ENCODE measurements at regions not wholly inside any gene's neighbourhood (a gene's known extent, or its start where the extent isn't known, plus 50 kb on each side); places are given as distances from the start of the nearest gene placed in this dataset.

DNA sequence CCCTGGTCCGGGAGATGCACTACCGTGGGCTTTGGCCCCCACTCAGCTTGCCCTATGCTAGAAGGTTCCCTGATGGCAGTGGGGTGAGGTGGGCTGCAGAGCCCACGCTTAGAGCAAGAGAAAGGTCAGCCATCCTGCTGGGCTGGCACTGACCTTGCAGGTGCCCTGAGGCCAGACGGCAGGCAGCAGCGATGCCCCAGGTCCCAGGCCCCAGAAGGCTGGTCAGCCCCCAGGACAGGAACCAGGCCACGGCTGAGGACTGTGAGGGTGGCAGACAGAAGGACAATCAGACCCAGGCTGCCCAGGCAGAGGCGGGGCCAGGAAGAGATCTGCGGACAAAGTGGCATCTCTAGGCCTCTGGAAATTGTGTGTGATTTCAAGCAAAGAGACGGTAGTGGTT is 231.7 kb downstream of the CTTN start:
- Histone ChIP-seq H3K9me3 (ENCODE audit: insufficient read depth, low read length) (no peaks in the 10 kb centered on the region), H3K27me3 (ENCODE audit: low read length) (no peaks in the 10 kb centered on the region), H3K4me2 (ENCODE audit: low read depth, low read length, poor library complexity, severe bottlenecking) (no peak overlapping the region), H3K9ac (ENCODE audit: low read length) (no peak overlapping the region), H3K9me2 (replicated peaks; ENCODE audit: insufficient read depth, low read length) (no peaks in the 10 kb centered on the region), H3K27ac (ENCODE audit: low read depth, low read length) (no peak overlapping the region), H4K20me1 (ENCODE audit: low read depth, low read length) (no peaks in the 10 kb centered on the region), H2AFZ (ENCODE audit: low read depth, low read length, severe bottlenecking) (no peak overlapping the region), H3F3A (ENCODE audit: insufficient read depth) (no peaks in the 10 kb centered on the region), H3K4me3 (ENCODE audit: insufficient read depth, low read length, poor library complexity, severe bottlenecking) (no peak overlapping the region), H3K79me2 (ENCODE audit: insufficient read depth, low read length) (no peaks in the 10 kb centered on the region), H3K36me3 (ENCODE audit: low read length) (no peaks in the 10 kb centered on the region)
- TF ChIP-seq EZH2phosphoT487 (conservative IDR thresholded peaks at IDR 0.05; ENCODE audit: low read length) = no peak
- TF ChIP-seq, protein P1, sequence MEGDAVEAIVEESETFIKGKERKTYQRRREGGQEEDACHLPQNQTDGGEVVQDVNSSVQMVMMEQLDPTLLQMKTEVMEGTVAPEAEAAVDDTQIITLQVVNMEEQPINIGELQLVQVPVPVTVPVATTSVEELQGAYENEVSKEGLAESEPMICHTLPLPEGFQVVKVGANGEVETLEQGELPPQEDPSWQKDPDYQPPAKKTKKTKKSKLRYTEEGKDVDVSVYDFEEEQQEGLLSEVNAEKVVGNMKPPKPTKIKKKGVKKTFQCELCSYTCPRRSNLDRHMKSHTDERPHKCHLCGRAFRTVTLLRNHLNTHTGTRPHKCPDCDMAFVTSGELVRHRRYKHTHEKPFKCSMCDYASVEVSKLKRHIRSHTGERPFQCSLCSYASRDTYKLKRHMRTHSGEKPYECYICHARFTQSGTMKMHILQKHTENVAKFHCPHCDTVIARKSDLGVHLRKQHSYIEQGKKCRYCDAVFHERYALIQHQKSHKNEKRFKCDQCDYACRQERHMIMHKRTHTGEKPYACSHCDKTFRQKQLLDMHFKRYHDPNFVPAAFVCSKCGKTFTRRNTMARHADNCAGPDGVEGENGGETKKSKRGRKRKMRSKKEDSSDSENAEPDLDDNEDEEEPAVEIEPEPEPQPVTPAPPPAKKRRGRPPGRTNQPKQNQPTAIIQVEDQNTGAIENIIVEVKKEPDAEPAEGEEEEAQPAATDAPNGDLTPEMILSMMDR (IDR thresholded peaks at IDR 0.05; ENCODE audit: insufficient read depth, low read length, poor library complexity, severe bottlenecking) = no peak

DNA sequence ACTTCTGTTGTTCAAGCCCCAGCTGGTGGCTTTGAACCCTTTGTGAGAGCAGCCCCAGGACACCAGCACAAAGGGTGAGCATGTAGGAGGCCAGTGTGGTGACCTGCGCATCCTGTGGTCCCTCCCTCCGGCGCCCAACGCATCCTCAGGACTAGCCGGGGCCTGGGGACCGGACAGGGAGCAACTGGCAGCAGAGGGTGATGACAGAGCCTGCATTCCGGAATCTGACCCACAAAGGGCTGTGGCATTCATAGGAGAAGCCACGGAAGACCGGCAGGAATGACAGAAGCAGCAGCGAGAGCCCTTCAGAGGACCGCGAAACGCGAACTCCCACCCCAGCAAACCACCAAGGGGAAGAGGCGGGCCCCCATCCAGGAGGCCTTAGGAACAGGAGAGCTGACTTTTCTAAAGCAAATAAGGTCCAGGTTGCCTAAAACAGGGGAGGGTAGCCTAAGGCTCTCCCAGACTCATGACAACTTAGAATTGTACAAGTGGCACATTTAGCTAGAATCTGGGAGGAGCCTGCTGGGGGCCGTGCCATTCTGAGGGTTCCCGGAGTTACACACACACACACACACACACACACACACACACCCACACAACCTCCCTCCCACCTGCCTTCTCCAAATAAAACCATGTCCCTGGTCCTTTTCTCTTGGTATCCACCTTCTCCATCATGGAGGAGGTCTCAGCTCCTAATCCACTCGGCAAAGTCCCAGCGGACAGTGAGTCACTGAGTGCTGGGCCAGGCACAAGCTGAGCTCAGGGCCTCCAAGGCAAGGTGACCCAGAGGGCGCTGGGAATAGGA is 232.7 kb downstream of the CTTN start:
- TF ChIP-seq, protein P1 (IDR thresholded peaks at IDR 0.05; ENCODE audit: insufficient read depth, low read length, poor library complexity, severe bottlenecking) = no peak
- TF ChIP-seq EZH2phosphoT487 (conservative IDR thresholded peaks at IDR 0.05; ENCODE audit: low read length) = no peak
- Histone ChIP-seq H3K9me3 (ENCODE audit: insufficient read depth, low read length) (no peaks in the 10 kb centered on the region), H3K27me3 (ENCODE audit: low read length) (no peaks in the 10 kb centered on the region), H3K9me2 (replicated peaks; ENCODE audit: insufficient read depth, low read length) (no peaks in the 10 kb centered on the region), H2AFZ (ENCODE audit: low read depth, low read length, severe bottlenecking) (no peak overlapping the region), H3K27ac (ENCODE audit: low read depth, low read length) (no peak overlapping the region), H3F3A (ENCODE audit: insufficient read depth) (no peaks in the 10 kb centered on the region), H3K79me2 (ENCODE audit: insufficient read depth, low read length) (no peaks in the 10 kb centered on the region), H3K4me3 (ENCODE audit: insufficient read depth, low read length, poor library complexity, severe bottlenecking) (no peak overlapping the region), H4K20me1 (ENCODE audit: low read depth, low read length) (no peaks in the 10 kb centered on the region), H3K36me3 (ENCODE audit: low read length) (no peaks in the 10 kb centered on the region), H3K9ac (ENCODE audit: low read length) (no peak overlapping the region), H3K4me2 (ENCODE audit: low read depth, low read length, poor library complexity, severe bottlenecking) (no peak overlapping the region)

DNA sequence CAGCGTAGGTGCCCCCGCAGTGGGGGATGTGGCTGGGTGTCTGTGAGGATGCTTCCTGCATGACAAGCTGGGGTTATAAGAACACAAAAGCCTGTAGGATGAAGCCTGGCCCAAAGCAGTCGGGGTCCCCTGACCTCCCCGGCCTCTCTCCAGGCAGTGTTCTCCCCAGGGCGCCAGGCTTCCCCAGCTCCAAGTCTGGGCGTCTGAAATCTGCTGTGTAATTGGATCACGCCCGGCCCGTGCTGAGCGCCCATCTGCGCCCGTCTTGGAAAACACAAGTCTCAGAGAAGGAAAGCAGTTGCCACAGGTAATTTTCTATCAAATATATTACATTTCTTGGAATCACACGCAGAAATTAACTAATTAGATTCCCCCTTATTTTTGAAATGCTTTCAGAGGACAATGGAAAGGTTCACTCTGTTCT is 233.3 kb downstream of the CTTN start:
- H3K9ac ChIP-seq (ENCODE audit: low read length) = no peak overlapping the region
- H2AFZ ChIP-seq (ENCODE audit: low read depth, low read length, severe bottlenecking) = no peak overlapping the region
- TF ChIP-seq, protein P1 (IDR thresholded peaks at IDR 0.05; ENCODE audit: insufficient read depth, low read length, poor library complexity, severe bottlenecking) = no peak
- no peak for TF ChIP-seq EZH2phosphoT487 (conservative IDR thresholded peaks at IDR 0.05; ENCODE audit: low read length)
- no peaks in the 10 kb centered on the region for H4K20me1 ChIP-seq (ENCODE audit: low read depth, low read length)
- H3K9me3 ChIP-seq (ENCODE audit: insufficient read depth, low read length) = no peaks in the 10 kb centered on the region
- no peaks in the 10 kb centered on the region for H3K27me3 ChIP-seq (ENCODE audit: low read length)
- H3K4me3 ChIP-seq (ENCODE audit: insufficient read depth, low read length, poor library complexity, severe bottlenecking) = no peak overlapping the region
- H3K9me2 ChIP-seq (replicated peaks; ENCODE audit: insufficient read depth, low read length) = no peaks in the 10 kb centered on the region
- H3K4me2 ChIP-seq (ENCODE audit: low read depth, low read length, poor library complexity, severe bottlenecking) = no peak overlapping the region
- no peak overlapping the region for H3K27ac ChIP-seq (ENCODE audit: low read depth, low read length)
- no peaks in the 10 kb centered on the region for H3F3A ChIP-seq (ENCODE audit: insufficient read depth)
- no peaks in the 10 kb centered on the region for H3K36me3 ChIP-seq (ENCODE audit: low read length)
- H3K79me2 ChIP-seq (ENCODE audit: insufficient read depth, low read length) = no peaks in the 10 kb centered on the region
